ENCODE measurements at regions not wholly inside any gene's neighbourhood (a gene's known extent, or its start where the extent isn't known, plus 50 kb on each side); places are given as distances from the start of the nearest gene placed in this dataset.

GRCh38 chr2:17190527-17190926, 327.7 kb downstream of the RAD51AP2 start:
- TF ChIP-seq CTCF (IDR thresholded peaks at IDR 0.05; ENCODE audit: low read depth, low read length) (no peak), POLR2A (IDR thresholded peaks at IDR 0.05; ENCODE audit: extremely low read depth, insufficient read length) (no peak), MAX (IDR thresholded peaks at IDR 0.05; ENCODE audit: low read depth, low read length) (no peak), MYC (IDR thresholded peaks at IDR 0.05; ENCODE audit: low read depth, low read length) (no peak)
